K562 (cell line): ENCODE measurements at regions not wholly inside any gene's neighbourhood (a gene's known extent, or its start where the extent isn't known, plus 50 kb on each side); places are given as distances from the start of the nearest gene placed in this dataset.
"Not testable (repeated sequence)": the region's sequence is repeated elsewhere in the genome, so short reads cannot be mapped to it uniquely, and the experiment has no call there.

ENCODE experiments used
- ATAC-seq: fragments of 200-7000 bp; cut with Tn5 transposase; 3 replicates; pipeline ENCODE4 v1.9.1; 2020; ENCODE audit warnings: moderate library complexity
- BruUV-seq: library from RNA; stranded (reverse); fragments of 400-500 nt; replicated peaks from 2 replicates; lab custom pipeline; 2021; lab: Mats Ljungman, UMichigan
- CTCF ChIA-PET: fragments of 300-600 bp; formaldehyde crosslinking; extraction: SDS; loops from one replicate; lab custom pipeline; 2021; ENCODE audit warnings: low intra/inter-chr PET ratio; lab: Yijun Ruan, JAX
- POLR2A ChIA-PET: fragments of 300-600, 350-650 bp; sonication (Branson Sonifier 250); formaldehyde crosslinking; extraction: SDS; loops from one replicate; lab custom pipeline; 2021; ENCODE audit warnings: antibody characterized with exemption, inconsistent platforms; lab: Yijun Ruan, JAX
- DNase-seq, 4 experiments: peaks; one replicate each; pipeline versions ENCODE4 v3.0.0 to v3.0.0-alpha.2; 2011 to 2018; ENCODE audit warnings: low spot score in 3 of 4, mixed read lengths in 3 of 4; ENCODE audit errors: extremely low read depth in 1 of 4
- FAIRE-seq: peaks from 2 replicates; lab custom pipeline; 2011; peaks lifted over from hg19 to GRCh38; lab: Jason Lieb, UNC
- H2AFZ ChIP-seq: 2 replicates; pipeline ENCODE4 v1.6.0; 2011; ENCODE audit warnings: low read depth, low read length, control low read depth, inconsistent platforms
- H3K27ac ChIP-seq: fragments of 200-600 bp; 3 replicates; pipeline ENCODE4 v1.8.0; 2011; ENCODE audit warnings: low read depth, mild to moderate bottlenecking, control low read depth, inconsistent platforms, low read length, moderate library complexity, mixed read lengths; ENCODE audit errors: extremely low read depth
- H3K27me3 ChIP-seq, 2 experiments: fragments of 300-600 bp in 1 of 2; 2 replicates in 1 of 2; 3 replicates in 1 of 2; pipeline versions ENCODE4 v1.6.0 to v1.8.0; 2011; ENCODE audit warnings: inconsistent platforms in 2 of 2, low read length in 2 of 2, mild to moderate bottlenecking in 1 of 2, mixed read lengths in 1 of 2, moderate library complexity in 1 of 2; ENCODE audit not compliant: control insufficient read depth in 2 of 2, insufficient read depth in 2 of 2
- H3K36me3 ChIP-seq: fragments of 300-600 bp; 3 replicates; pipeline ENCODE4 v1.8.0; 2011; ENCODE audit warnings: mild to moderate bottlenecking, low read length, inconsistent platforms; ENCODE audit not compliant: control insufficient read depth, insufficient read depth
- H3K4me1 ChIP-seq, 2 experiments: fragments of 200-600 bp in 1 of 2; replicated peaks in 1 of 2; 2 replicates in 1 of 2; 3 replicates in 1 of 2; pipeline versions ENCODE4 v1.5.1 to v1.8.0; 2011; ENCODE audit warnings: inconsistent platforms in 2 of 2, low read length in 2 of 2, mild to moderate bottlenecking in 1 of 2, mixed read lengths in 1 of 2, moderate library complexity in 1 of 2; ENCODE audit not compliant: control insufficient read depth in 2 of 2, insufficient read depth in 2 of 2
- H3K4me2 ChIP-seq: 2 replicates; pipeline ENCODE4 v1.6.1; 2011; ENCODE audit warnings: low read length, control low read depth, inconsistent platforms, mixed read lengths; ENCODE audit not compliant: insufficient read depth
- H3K4me3 ChIP-seq: fragments of 200-600 bp; sonication (generic), shearing (Covaris generic); 2 replicates; pipeline ENCODE4 v1.5.1; 2016; ENCODE audit warnings: control low read depth, inconsistent platforms
- H3K79me2 ChIP-seq: fragments of 200-600 bp; 3 replicates; pipeline ENCODE4 v1.8.0; 2011; ENCODE audit warnings: low read length, inconsistent platforms; ENCODE audit not compliant: control insufficient read depth, insufficient read depth
- H3K9ac ChIP-seq, 2 experiments: 2 replicates each; pipeline versions ENCODE4 v1.6.0 to v1.6.1; 2011; ENCODE audit warnings: low read depth in 2 of 2, low read length in 2 of 2, control low read depth in 1 of 2, inconsistent platforms in 1 of 2, mild to moderate bottlenecking in 1 of 2, mixed read lengths in 1 of 2; ENCODE audit not compliant: insufficient read depth in 1 of 2
- H3K9me1 ChIP-seq: one replicate; pipeline ENCODE4 v1.6.0; 2011; ENCODE audit warnings: inconsistent platforms, mild to moderate bottlenecking, low read length, moderate library complexity; ENCODE audit not compliant: control insufficient read depth, insufficient read depth
- H3K9me3 ChIP-seq: replicated peaks from 2 replicates; pipeline ENCODE4 v1.5.1; 2011; ENCODE audit warnings: low read depth, low read length, inconsistent platforms; ENCODE audit not compliant: control insufficient read depth, insufficient read depth
- H4K20me1 ChIP-seq: replicated peaks from 2 replicates; pipeline ENCODE4 v1.6.1; 2011; ENCODE audit warnings: low read length, inconsistent platforms, mixed read lengths; ENCODE audit not compliant: control insufficient read depth, insufficient read depth
- ARID1B ChIP-seq: fragments of 450-650 bp; IDR thresholded peaks from 2 replicates; pipeline ENCODE4 v1.6.1; 2016; ENCODE audit warnings: antibody characterized with exemption, mild to moderate bottlenecking, inconsistent platforms
- CBFA2T2 ChIP-seq: fragments of 450-650 bp; conservative IDR thresholded peaks from 2 replicates; pipeline ENCODE4 v1.6.1; 2017; ENCODE audit warnings: mild to moderate bottlenecking
- CBFA2T3 ChIP-seq: fragments of 450-650 bp; IDR thresholded peaks from 2 replicates; pipeline ENCODE4 v1.6.1; 2017
- DPF2 ChIP-seq: fragments of 450-650 bp; IDR thresholded peaks from 2 replicates; pipeline ENCODE4 v1.6.1; 2016
- HDAC1 ChIP-seq, 2 experiments: fragments of 450-650 bp; IDR thresholded peaks; 2 replicates each; pipeline ENCODE4 v1.6.1; 2016 to 2017; ENCODE audit warnings: inconsistent platforms in 1 of 2, mild to moderate bottlenecking in 1 of 2, moderate library complexity in 1 of 2
- HDAC2 ChIP-seq: fragments of 450-650 bp; IDR thresholded peaks from 2 replicates; pipeline ENCODE4 v1.6.1; 2016; ENCODE audit warnings: mild to moderate bottlenecking
- KDM1A ChIP-seq, 2 experiments: fragments of 450-650 bp; IDR thresholded peaks; 2 replicates each; pipeline ENCODE4 v1.6.1; 2016; ENCODE audit warnings: mild to moderate bottlenecking in 2 of 2
- MEIS2 ChIP-seq: fragments of 450-650 bp; IDR thresholded peaks from 2 replicates; pipeline ENCODE4 v1.6.1; 2014; ENCODE audit warnings: mild to moderate bottlenecking; ENCODE audit not compliant: partially characterized antibody
- MTA2 ChIP-seq: fragments of 450-650 bp; IDR thresholded peaks from 2 replicates; pipeline ENCODE4 v1.6.1; 2016; ENCODE audit warnings: low read depth
- NCOR1 ChIP-seq: fragments of 450-650 bp; IDR thresholded peaks from 2 replicates; pipeline ENCODE4 v1.6.1; 2016; ENCODE audit warnings: mild to moderate bottlenecking, moderate library complexity
- RCOR1 ChIP-seq, 2 experiments: IDR thresholded peaks; 2 replicates each; pipeline ENCODE4 v1.6.1; 2012; ENCODE audit warnings: low read depth in 2 of 2, low read length in 2 of 2, borderline replicate concordance in 1 of 2, improper control_type of control experiment in 1 of 2
- SMAD4 ChIP-seq: fragments of 250-450 bp; sonication (Bioruptor Pico); conservative IDR thresholded peaks from 2 replicates; pipeline ENCODE4 v1.8.0; 2021; ENCODE audit warnings: inconsistent platforms, mild to moderate bottlenecking, moderate library complexity
- SMARCA4 ChIP-seq: fragments of 450-650 bp; IDR thresholded peaks from 2 replicates; pipeline ENCODE4 v1.6.1; 2016
- SOX6 ChIP-seq: fragments of 450-650 bp; IDR thresholded peaks from 2 replicates; pipeline ENCODE4 v1.6.1; 2014; ENCODE audit warnings: mild to moderate bottlenecking
- TAL1 ChIP-seq: fragments of 450-650 bp; IDR thresholded peaks from 2 replicates; pipeline ENCODE4 v1.6.1; 2016; ENCODE audit warnings: mild to moderate bottlenecking
- TCF3 ChIP-seq: sonication (generic); formaldehyde crosslinking; IDR thresholded peaks from 2 replicates; pipeline ENCODE4 v1.4.0; 2020; ENCODE audit warnings: mild to moderate bottlenecking, missing genetic modification reagents
- TEAD4 ChIP-seq, 2 experiments: sonication (generic) in 1 of 2; formaldehyde crosslinking in 1 of 2; IDR thresholded peaks; 2 replicates each; pipeline versions ENCODE4 v1.6.1 to v1.8.0; 2012 to 2022; ENCODE audit warnings: borderline replicate concordance in 1 of 2, inconsistent platforms in 1 of 2, low read length in 1 of 2, mild to moderate bottlenecking in 1 of 2, missing genetic modification reagents in 1 of 2
- TRIM24 ChIP-seq, 2 experiments: fragments of 450-650 bp; IDR thresholded peaks; 2 replicates each; pipeline ENCODE4 v1.6.1; 2016
- WGBS: fragments of 100-300 bp; shearing (Covaris generic); methylation state at CpG from one replicate; pipeline ENCODE4 v1.1.6; 2016; ENCODE audit warnings: low coverage, mixed read lengths; ENCODE audit not compliant: insufficient coverage; ENCODE audit errors: missing lambda C conversion rate; 5-methylcytosine and 5-hydroxymethylcytosine counted together
- in situ Hi-C: fragments of 300-500 bp; cut with MboI; formaldehyde crosslinking; loops from 4 replicates; pipeline ENCODE4 v1.15.0; 2018; ENCODE audit warnings: inconsistent platforms, mixed read lengths
- intact Hi-C: fragments of 100-400 bp; cut with micrococcal nuclease; formaldehyde crosslinking; loops from 2 replicates; pipeline ENCODE4 v1.14.2; 2022

GRCh38 chr2:111570300-111571114, 313.5 kb downstream of the ANAPC1 start:
- H4K20me1 ChIP-seq; CTCF ChIA-PET; in situ Hi-C loops; BruUV-seq; H3K9me3 ChIP-seq; intact Hi-C loops; POLR2A ChIA-PET; H3K27ac ChIP-seq; H3K27me3 ChIP-seq; H3K9ac ChIP-seq; H3K9me1 ChIP-seq; H3K4me3 ChIP-seq; H3K4me1 ChIP-seq; H3K36me3 ChIP-seq; H2AFZ ChIP-seq; H3K79me2 ChIP-seq; TF ChIP-seq TEAD4 (CRISPR knock-in tag; IDR thresholded peaks at IDR 0.05; ENCODE audit: borderline replicate concordance): not testable (repeated sequence)
- peak in 2 of 4 experiments; percentile 7 to 47 for DNase-seq
- peak; percentile 73 for TF ChIP-seq TCF3 (CRISPR knock-in tag)
- peak in 1 of 2 experiments; percentile 53; a peak in 2 of 4 replicates for TF ChIP-seq HDAC1 (IDR thresholded peaks at IDR 0.05)
- TF ChIP-seq KDM1A (IDR thresholded peaks at IDR 0.05) = peak; percentile 70 to 77
- TF ChIP-seq SMARCA4 = peak; percentile 36; the same call in 1 of the 2 replicates
- peak; percentile 16 for TF ChIP-seq MEIS2
- TF ChIP-seq TEAD4 (IDR thresholded peaks at IDR 0.05; ENCODE audit: low read length) = peak; percentile 32; the same call in 1 of the 2 replicates
- TF ChIP-seq ARID1B = peak; percentile 81
- peak; percentile 81 for TF ChIP-seq NCOR1
- TF ChIP-seq DPF2 = 0 out of 2 replicates have a peak, but pooled peaks have one; percentile 18
- peak in 1 of 2 experiments; percentile 79; a peak in 2 of 4 replicates for TF ChIP-seq RCOR1 (IDR thresholded peaks at IDR 0.05; ENCODE audit: borderline replicate concordance in 1 of 2, low read depth in 2 of 2, low read length in 2 of 2)
- TF ChIP-seq TAL1 = peak; percentile 78
- peak; percentile 66 for TF ChIP-seq CBFA2T2
- peak; percentile 76 for TF ChIP-seq SOX6
- peak; percentile 80 for TF ChIP-seq CBFA2T3
- TF ChIP-seq HDAC2 = peak; percentile 66; the same call in 1 of the 2 replicates
- 0 out of 2 replicates have a peak, but pooled peaks have one; percentile 22 for TF ChIP-seq SMAD4 (CRISPR knock-in tag)
- peak; percentile 63 for TF ChIP-seq MTA2
- peak in 1 of 2 experiments; percentile 42; a peak in 1 of 4 replicates for TF ChIP-seq TRIM24 (IDR thresholded peaks at IDR 0.05)
- peak; percentile 77 for FAIRE-seq
- WGBS = 6% methylated on average over 6 of the region's 9 CpGs
- H3K4me2 ChIP-seq = peak overlapping the region; percentile 5; the same call in 1 of the 2 replicates
- ATAC-seq = peak; percentile 82

- H3K36me3 ChIP-seq, H3K9ac ChIP-seq, POLR2A ChIA-PET, BruUV-seq, H3K9me1 ChIP-seq, DNase-seq, H3K4me1 ChIP-seq, H3K27me3 ChIP-seq, H3K79me2 ChIP-seq, H3K4me3 ChIP-seq, in situ Hi-C loops, CTCF ChIA-PET, H3K9me3 ChIP-seq, ATAC-seq, H4K20me1 ChIP-seq, intact Hi-C loops, FAIRE-seq, H3K27ac ChIP-seq, H3K4me2 ChIP-seq, H2AFZ ChIP-seq: not testable (repeated sequence)
- WGBS = 59% methylated on average over 3 of the region's 4 CpGs
These were observed 309.2 kb downstream of the ANAPC1 start for GRCh38 chr2:111574803-111575202.
